ENCODE measurements at regions not wholly inside any gene's neighbourhood (a gene's known extent, or its start where the extent isn't known, plus 50 kb on each side); places are given as distances from the start of the nearest gene placed in this dataset.

DNA sequence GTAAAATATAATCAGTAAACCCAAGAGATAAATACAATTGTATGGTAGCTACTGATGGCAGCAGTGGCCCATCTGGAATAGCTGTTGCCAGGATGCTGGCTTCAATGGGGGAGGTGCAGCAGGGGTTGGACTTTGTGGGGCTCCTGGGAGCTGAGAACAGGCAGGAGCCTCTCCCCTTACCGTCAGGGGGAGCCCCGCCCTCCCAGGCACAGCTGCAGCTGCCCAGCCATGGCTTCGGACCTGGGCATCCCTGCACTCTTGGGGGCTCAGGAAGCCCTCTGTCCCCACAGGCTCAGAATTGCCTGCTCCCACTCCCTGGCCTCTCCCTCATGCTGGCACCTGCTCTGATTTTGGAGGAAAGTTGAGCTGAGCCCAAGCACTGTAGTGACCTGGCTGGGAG, 741.1 kb downstream of the CDH11 start:
- H3K9me3 Mint-ChIP-seq, result peaks cover 28% of the 10 kb centered on the region
- H3K4me1 Mint-ChIP-seq (ENCODE audit: low read depth), result no peaks in the 10 kb centered on the region
- H3K27me3 Mint-ChIP-seq (ENCODE audit: low read depth), result no peaks in the 10 kb centered on the region
- no peaks in the 10 kb centered on the region for H3K36me3 Mint-ChIP-seq (ENCODE audit: low read depth)
- H3K27ac Mint-ChIP-seq, result no peak overlapping the region
- no peak overlapping the region for H3K4me3 Mint-ChIP-seq

- Mint-ChIP-seq H3K4me1 (ENCODE audit: low read depth) (no peaks in the 10 kb centered on the region), H3K27ac (no peak overlapping the region), H3K27me3 (ENCODE audit: low read depth) (no peaks in the 10 kb centered on the region), H3K4me3 (no peak overlapping the region), H3K9me3 (peaks cover 27% of the 10 kb centered on the region), H3K36me3 (ENCODE audit: low read depth) (no peaks in the 10 kb centered on the region)
Observed at GRCh38 chr16:64375391-64375980, 746.4 kb downstream of the CDH11 start.

DNA sequence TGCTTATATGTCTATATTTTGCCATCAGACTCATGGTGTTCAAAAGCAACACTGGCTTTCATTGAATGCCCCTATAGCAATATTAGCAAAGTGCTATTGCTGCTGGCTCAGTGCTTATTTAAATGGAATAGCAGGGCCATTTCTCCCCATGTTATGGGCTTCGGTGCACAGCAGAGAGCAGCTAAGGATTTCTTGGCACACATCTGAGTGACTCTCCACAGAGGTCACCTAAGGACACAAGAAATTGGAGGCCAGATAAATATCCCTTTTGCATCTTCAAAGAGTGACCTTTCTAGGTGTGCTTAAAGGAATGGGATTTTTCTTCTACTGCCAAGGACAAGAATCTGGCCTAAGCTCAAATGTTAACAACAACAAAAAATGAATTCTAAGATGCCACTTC, 751.8 kb downstream of the CDH11 start:
- H3K27ac Mint-ChIP-seq, result no peak overlapping the region
- no peaks in the 10 kb centered on the region for H3K4me1 Mint-ChIP-seq (ENCODE audit: low read depth)
- H3K4me3 Mint-ChIP-seq, result no peak overlapping the region
- H3K9me3 Mint-ChIP-seq, result peaks cover 3% of the 10 kb centered on the region
- no peaks in the 10 kb centered on the region for H3K36me3 Mint-ChIP-seq (ENCODE audit: low read depth)
- no peaks in the 10 kb centered on the region for H3K27me3 Mint-ChIP-seq (ENCODE audit: low read depth)

DNA sequence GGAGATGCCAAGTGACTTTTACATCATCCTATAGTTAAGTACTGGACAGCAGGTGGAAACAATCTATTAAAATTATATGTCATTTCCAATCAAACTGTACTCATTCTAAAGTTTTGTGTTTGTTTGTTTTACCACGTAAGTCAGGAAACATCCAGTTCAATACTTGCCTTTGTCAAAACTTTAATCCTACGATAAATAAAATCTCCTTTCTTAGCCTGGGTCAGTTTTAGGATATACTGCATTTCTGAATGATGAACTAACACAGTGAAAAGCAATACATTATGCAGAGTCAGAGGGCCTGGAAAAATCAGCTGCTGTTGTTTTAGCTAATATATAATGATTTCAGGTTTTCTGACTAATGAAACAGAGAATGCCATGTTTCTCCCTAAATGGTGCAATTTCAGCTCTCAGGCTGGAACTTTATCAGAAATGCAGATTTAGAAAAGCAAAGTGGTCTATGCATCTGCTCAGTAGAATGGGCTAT, 756.4 kb downstream of the CDH11 start:
- peaks cover 5% of the 10 kb centered on the region for H3K9me3 Mint-ChIP-seq
- H3K27me3 Mint-ChIP-seq (ENCODE audit: low read depth), result no peaks in the 10 kb centered on the region
- no peak overlapping the region for H3K4me3 Mint-ChIP-seq
- H3K36me3 Mint-ChIP-seq (ENCODE audit: low read depth), result no peaks in the 10 kb centered on the region
- H3K4me1 Mint-ChIP-seq (ENCODE audit: low read depth), result no peaks in the 10 kb centered on the region
- H3K27ac Mint-ChIP-seq, result no peak overlapping the region

- Mint-ChIP-seq H3K9me3 (peaks cover 9% of the 10 kb centered on the region), H3K27me3 (ENCODE audit: low read depth) (no peaks in the 10 kb centered on the region), H3K36me3 (ENCODE audit: low read depth) (no peaks in the 10 kb centered on the region), H3K4me3 (no peak overlapping the region), H3K4me1 (ENCODE audit: low read depth) (no peaks in the 10 kb centered on the region), H3K27ac (no peak overlapping the region)
Observed at GRCh38 chr16:64364894-64365293, 757.0 kb downstream of the CDH11 start.

GRCh38 chr16:64364416-64364815, 757.4 kb downstream of the CDH11 start:
- no peaks in the 10 kb centered on the region for H3K27me3 Mint-ChIP-seq (ENCODE audit: low read depth)
- no peaks in the 10 kb centered on the region for H3K36me3 Mint-ChIP-seq (ENCODE audit: low read depth)
- no peak overlapping the region for H3K27ac Mint-ChIP-seq
- H3K4me1 Mint-ChIP-seq (ENCODE audit: low read depth), result no peaks in the 10 kb centered on the region
- no peak overlapping the region for H3K4me3 Mint-ChIP-seq
- H3K9me3 Mint-ChIP-seq, result peaks cover 11% of the 10 kb centered on the region

GRCh38 chr16:64364016-64364415, 757.8 kb downstream of the CDH11 start:
- H3K9me3 Mint-ChIP-seq, result peaks cover 15% of the 10 kb centered on the region
- no peak overlapping the region for H3K4me3 Mint-ChIP-seq
- H3K4me1 Mint-ChIP-seq (ENCODE audit: low read depth), result no peaks in the 10 kb centered on the region
- no peak overlapping the region for H3K27ac Mint-ChIP-seq
- no peaks in the 10 kb centered on the region for H3K36me3 Mint-ChIP-seq (ENCODE audit: low read depth)
- no peaks in the 10 kb centered on the region for H3K27me3 Mint-ChIP-seq (ENCODE audit: low read depth)

DNA sequence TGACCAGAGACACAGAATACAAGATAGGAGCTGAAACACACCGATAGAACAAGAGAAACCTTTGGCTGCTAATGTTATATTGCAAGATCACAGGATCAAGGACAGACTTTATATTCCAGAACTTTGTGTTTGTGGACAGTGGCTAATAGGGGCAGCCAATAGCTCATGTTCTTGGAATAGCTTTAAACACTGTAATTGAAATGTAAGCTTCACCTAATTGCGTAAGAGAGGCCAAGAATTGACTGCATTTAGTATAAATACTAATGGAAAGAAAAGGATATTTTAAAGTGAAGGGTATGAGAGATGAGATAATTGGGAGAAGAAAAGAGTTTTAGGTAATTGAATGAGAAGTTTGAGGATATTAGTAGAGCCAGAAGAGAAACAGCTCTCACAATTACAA, 758.8 kb downstream of the CDH11 start:
- Mint-ChIP-seq H3K9me3 (peaks cover 20% of the 10 kb centered on the region), H3K27me3 (ENCODE audit: low read depth) (no peaks in the 10 kb centered on the region), H3K4me1 (ENCODE audit: low read depth) (no peaks in the 10 kb centered on the region), H3K36me3 (ENCODE audit: low read depth) (no peaks in the 10 kb centered on the region), H3K27ac (no peak overlapping the region), H3K4me3 (no peak overlapping the region)

- no peaks in the 10 kb centered on the region for H3K4me1 Mint-ChIP-seq (ENCODE audit: low read depth)
- no peak overlapping the region for H3K27ac Mint-ChIP-seq
- H3K9me3 Mint-ChIP-seq, result peaks cover 23% of the 10 kb centered on the region
- no peak overlapping the region for H3K4me3 Mint-ChIP-seq
- no peaks in the 10 kb centered on the region for H3K36me3 Mint-ChIP-seq (ENCODE audit: low read depth)
- no peaks in the 10 kb centered on the region for H3K27me3 Mint-ChIP-seq (ENCODE audit: low read depth)
Observed at GRCh38 chr16:64362193-64362592, 759.7 kb downstream of the CDH11 start.

- H3K4me3 Mint-ChIP-seq, result no peak overlapping the region
- H3K27me3 Mint-ChIP-seq (ENCODE audit: low read depth), result no peaks in the 10 kb centered on the region
- H3K9me3 Mint-ChIP-seq, result peaks cover 23% of the 10 kb centered on the region
- no peak overlapping the region for H3K27ac Mint-ChIP-seq
- H3K4me1 Mint-ChIP-seq (ENCODE audit: low read depth), result no peaks in the 10 kb centered on the region
- no peaks in the 10 kb centered on the region for H3K36me3 Mint-ChIP-seq (ENCODE audit: low read depth)
Observed at GRCh38 chr16:64361753-64362152, 760.1 kb downstream of the CDH11 start.

- Mint-ChIP-seq H3K27me3 (ENCODE audit: low read depth) (no peaks in the 10 kb centered on the region), H3K27ac (no peak overlapping the region), H3K36me3 (ENCODE audit: low read depth) (no peaks in the 10 kb centered on the region), H3K4me1 (ENCODE audit: low read depth) (no peaks in the 10 kb centered on the region), H3K4me3 (no peak overlapping the region), H3K9me3 (peaks cover 28% of the 10 kb centered on the region)
Observed at GRCh38 chr16:64358291-64358690, 763.6 kb downstream of the CDH11 start.

DNA sequence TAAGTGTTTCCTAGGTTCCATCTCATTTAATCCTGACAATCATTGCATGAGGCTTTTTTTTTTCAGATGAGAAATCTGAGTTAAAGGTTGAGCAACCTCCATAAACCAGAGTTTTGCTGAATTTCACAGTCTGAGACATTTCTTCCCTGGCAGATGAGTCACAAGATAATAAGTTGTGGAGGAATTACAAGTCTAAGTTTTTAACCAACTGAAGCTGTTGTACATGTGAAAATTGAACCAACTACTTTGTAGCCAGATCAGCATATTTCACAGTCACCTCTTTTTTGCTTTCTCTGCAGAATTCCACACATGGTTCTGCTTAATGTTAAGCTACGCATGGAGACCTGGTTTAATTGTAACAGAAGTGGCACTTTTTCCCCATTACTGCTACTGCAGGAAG, 765.6 kb downstream of the CDH11 start:
- Mint-ChIP-seq H3K27ac (no peak overlapping the region), H3K9me3 (peaks cover 30% of the 10 kb centered on the region), H3K36me3 (ENCODE audit: low read depth) (no peaks in the 10 kb centered on the region), H3K4me1 (ENCODE audit: low read depth) (no peaks in the 10 kb centered on the region), H3K4me3 (no peak overlapping the region), H3K27me3 (ENCODE audit: low read depth) (no peaks in the 10 kb centered on the region)

GRCh38 chr16:64352246-64352645, 769.6 kb downstream of the CDH11 start:
- Mint-ChIP-seq H3K4me1 (ENCODE audit: low read depth) (no peaks in the 10 kb centered on the region), H3K27me3 (ENCODE audit: low read depth) (no peaks in the 10 kb centered on the region), H3K27ac (no peak overlapping the region), H3K4me3 (no peak overlapping the region), H3K9me3 (peaks cover 22% of the 10 kb centered on the region), H3K36me3 (ENCODE audit: low read depth) (no peaks in the 10 kb centered on the region)

DNA sequence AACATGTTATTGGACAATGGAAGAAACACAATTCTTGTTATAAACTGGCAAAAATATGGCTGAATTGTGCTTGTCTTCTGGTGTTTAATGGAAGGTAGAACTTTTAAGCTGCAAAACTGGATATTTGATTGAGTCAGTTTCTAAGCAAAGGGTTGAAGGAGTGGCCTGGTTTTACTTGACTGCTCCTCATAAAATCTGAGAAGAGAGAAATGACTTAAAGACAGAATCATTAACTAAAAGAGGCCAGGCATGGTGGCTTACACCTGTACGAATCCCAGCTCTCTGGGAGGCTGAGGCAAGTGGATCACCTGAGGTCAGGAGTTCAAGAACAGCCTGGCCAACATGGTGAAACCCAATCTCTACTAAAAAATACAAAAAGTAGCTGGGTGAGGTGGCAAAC, 770.7 kb downstream of the CDH11 start:
- no peaks in the 10 kb centered on the region for H3K36me3 Mint-ChIP-seq (ENCODE audit: low read depth)
- no peaks in the 10 kb centered on the region for H3K4me1 Mint-ChIP-seq (ENCODE audit: low read depth)
- H3K4me3 Mint-ChIP-seq, result no peak overlapping the region
- no peaks in the 10 kb centered on the region for H3K27me3 Mint-ChIP-seq (ENCODE audit: low read depth)
- no peak overlapping the region for H3K27ac Mint-ChIP-seq
- H3K9me3 Mint-ChIP-seq, result peaks cover 22% of the 10 kb centered on the region

DNA sequence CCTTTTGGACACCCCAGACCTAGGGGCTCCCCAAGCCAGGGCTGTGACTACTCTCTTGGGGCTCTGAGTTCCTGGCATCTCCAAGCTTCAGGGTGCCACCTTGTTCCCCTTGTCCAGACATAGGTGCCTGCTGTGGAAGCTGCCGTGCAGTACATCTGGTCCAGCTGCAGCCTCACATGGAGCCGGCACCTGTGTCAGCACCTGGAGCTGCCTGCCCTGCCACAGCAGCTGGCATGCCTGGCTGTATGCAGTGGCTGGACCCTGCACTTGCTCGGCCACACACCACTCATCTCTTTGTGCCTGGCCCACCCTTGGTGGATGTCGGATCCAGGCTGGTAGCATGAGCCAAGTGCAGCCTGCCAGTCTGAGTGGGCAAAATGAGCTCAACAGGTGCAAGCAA, 775.8 kb downstream of the CDH11 start:
- no peak overlapping the region for H3K27ac Mint-ChIP-seq
- no peaks in the 10 kb centered on the region for H3K27me3 Mint-ChIP-seq (ENCODE audit: low read depth)
- no peaks in the 10 kb centered on the region for H3K36me3 Mint-ChIP-seq (ENCODE audit: low read depth)
- no peaks in the 10 kb centered on the region for H3K4me1 Mint-ChIP-seq (ENCODE audit: low read depth)
- peaks cover 12% of the 10 kb centered on the region for H3K9me3 Mint-ChIP-seq
- H3K4me3 Mint-ChIP-seq, result no peak overlapping the region

- H3K36me3 Mint-ChIP-seq (ENCODE audit: low read depth), result no peaks in the 10 kb centered on the region
- H3K4me1 Mint-ChIP-seq (ENCODE audit: low read depth), result no peaks in the 10 kb centered on the region
- H3K27me3 Mint-ChIP-seq (ENCODE audit: low read depth), result no peaks in the 10 kb centered on the region
- peaks cover 9% of the 10 kb centered on the region for H3K9me3 Mint-ChIP-seq
- no peak overlapping the region for H3K4me3 Mint-ChIP-seq
- H3K27ac Mint-ChIP-seq, result no peak overlapping the region
Observed at GRCh38 chr16:64345142-64345541, 776.7 kb downstream of the CDH11 start.
